SIG-M5 treated with dmso at 0.1 percent for 504 hours (cell line): ENCODE measurements at regions not wholly inside any gene's neighbourhood (a gene's known extent, or its start where the extent isn't known, plus 50 kb on each side); places are given as distances from the start of the nearest gene placed in this dataset.

ENCODE experiments used
- DNase-seq: peaks from one replicate; lab custom pipeline; 2025; ENCODE audit not compliant: unreplicated experiment; lab: John Stamatoyannopoulos, UW

GRCh38 chr7:17155529-17155928, 142.9 kb upstream of the AHR start:
- DNase-seq = no peak

- DNase-seq = no peak
These were observed 140.2 kb upstream of the AHR start for GRCh38 chr7:17158261-17158660.

GRCh38 chr7:17159500-17160037, 138.9 kb upstream of the AHR start:
- no peak for DNase-seq

- no peak for DNase-seq
These were observed 131.6 kb upstream of the AHR start for GRCh38 chr7:17166824-17167379.

- no peak for DNase-seq
These were observed 130.0 kb upstream of the AHR start for GRCh38 chr7:17168416-17168815.

- no peak for DNase-seq
These were observed 127.0 kb upstream of the AHR start for GRCh38 chr7:17171427-17171826.

GRCh38 chr7:17176371-17177032, 122.0 kb upstream of the AHR start:
- no peak for DNase-seq

- no peak for DNase-seq
These were observed 119.9 kb upstream of the AHR start for GRCh38 chr7:17178545-17178944.

GRCh38 chr7:17181482-17181881, 117.0 kb upstream of the AHR start:
- DNase-seq = no peak

GRCh38 chr7:17183630-17184328, 114.7 kb upstream of the AHR start:
- DNase-seq = no peak

- DNase-seq = no peak
These were observed 113.4 kb upstream of the AHR start for GRCh38 chr7:17184805-17185689.

GRCh38 chr7:17185690-17186070, 112.8 kb upstream of the AHR start:
- DNase-seq = peak; percentile 68

GRCh38 chr7:17186745-17187530, 111.5 kb upstream of the AHR start:
- no peak for DNase-seq

- no peak for DNase-seq
These were observed 103.8 kb upstream of the AHR start for GRCh38 chr7:17194656-17195055.

GRCh38 chr7:17195576-17195975, 102.9 kb upstream of the AHR start:
- DNase-seq = no peak

GRCh38 chr7:17205910-17206309, 92.5 kb upstream of the AHR start:
- no peak for DNase-seq

GRCh38 chr7:17206349-17206905, 92.0 kb upstream of the AHR start:
- peak; percentile 39 for DNase-seq

- DNase-seq = no peak
These were observed 91.2 kb upstream of the AHR start for GRCh38 chr7:17207220-17207619.

GRCh38 chr7:17209101-17209500, 89.4 kb upstream of the AHR start:
- no peak for DNase-seq

GRCh38 chr7:17211307-17211836, 87.1 kb upstream of the AHR start:
- no peak for DNase-seq
